DOHH2 (cell line): ENCODE measurements at regions not wholly inside any gene's neighbourhood (a gene's known extent, or its start where the extent isn't known, plus 50 kb on each side); places are given as distances from the start of the nearest gene placed in this dataset.

Source experiments
- H3F3A ChIP-seq: fragments of 200-600 bp; sonication (generic), shearing (Covaris generic); 2 replicates; pipeline ENCODE4 v1.6.0; 2016; ENCODE audit warnings: antibody characterized with exemption, mild to moderate bottlenecking; ENCODE audit not compliant: control insufficient read depth, insufficient read depth
- H3K27ac ChIP-seq: fragments of 200-600 bp; sonication (generic); 2 replicates; pipeline ENCODE4 v1.5.1; 2014; ENCODE audit warnings: low read depth, mild to moderate bottlenecking, low read length, moderate library complexity
- H3K27me3 ChIP-seq: fragments of 200-600 bp; sonication (generic); 2 replicates; pipeline ENCODE4 v1.6.1; 2014; ENCODE audit warnings: mild to moderate bottlenecking, low read length, mixed read lengths; ENCODE audit not compliant: control insufficient read depth
- H3K36me3 ChIP-seq: fragments of 200-600 bp; sonication (generic); 2 replicates; pipeline ENCODE4 v1.6.1; 2014; ENCODE audit warnings: mild to moderate bottlenecking, low read length, moderate library complexity, mixed read lengths; ENCODE audit not compliant: control insufficient read depth
- H3K4me1 ChIP-seq: fragments of 200-600 bp; sonication (generic); 2 replicates; pipeline ENCODE4 v1.6.1; 2014; ENCODE audit warnings: mild to moderate bottlenecking, low read length, mixed read lengths; ENCODE audit not compliant: control insufficient read depth
- H3K4me2 ChIP-seq: fragments of 200-600 bp; sonication (generic); 2 replicates; pipeline ENCODE4 v1.6.0; 2014; ENCODE audit warnings: mild to moderate bottlenecking, low read length, moderate library complexity
- H3K4me3 ChIP-seq: fragments of 200-600 bp; sonication (generic); 2 replicates; pipeline ENCODE4 v1.5.1; 2014; ENCODE audit warnings: mild to moderate bottlenecking, low read length, mixed read lengths
- H3K79me2 ChIP-seq: fragments of 200-600 bp; sonication (generic); 2 replicates; pipeline ENCODE4 v1.6.1; 2014; ENCODE audit warnings: mild to moderate bottlenecking, low read length, mixed read lengths; ENCODE audit not compliant: control insufficient read depth
- H3K9me2 ChIP-seq: fragments of 200-600 bp; sonication (generic); replicated peaks from 2 replicates; pipeline ENCODE4 v1.6.1; 2014; ENCODE audit warnings: mild to moderate bottlenecking, low read length, mixed read lengths; ENCODE audit not compliant: control insufficient read depth
- H3K9me3 ChIP-seq: fragments of 200-600 bp; sonication (generic); 2 replicates; pipeline ENCODE4 v1.6.1; 2014; ENCODE audit warnings: antibody characterized with exemption, low read length, mixed read lengths; ENCODE audit not compliant: control insufficient read depth, insufficient read depth
- H4K20me1 ChIP-seq: fragments of 200-600 bp; sonication (generic); 2 replicates; pipeline ENCODE4 v1.6.0; 2014; ENCODE audit warnings: low read depth, mild to moderate bottlenecking, antibody characterized with exemption, low read length, moderate library complexity; ENCODE audit not compliant: control insufficient read depth, insufficient read depth
- CTCF ChIP-seq: fragments of 200-600 bp; sonication (generic); IDR thresholded peaks from one replicate; pipeline ENCODE4 v1.5.1; 2014; ENCODE audit warnings: antibody characterized with exemption, mild to moderate bottlenecking, low read depth, low read length; ENCODE audit not compliant: poor library complexity, severe bottlenecking
- EZH2phosphoT487 ChIP-seq: fragments of 200-600 bp; sonication (generic); IDR thresholded peaks from 2 replicates; pipeline ENCODE4 v1.6.1; 2017; ENCODE audit warnings: borderline replicate concordance, mild to moderate bottlenecking, antibody characterized with exemption, low read length, moderate library complexity, mixed read lengths

GRCh38 chr12:115049614-115050013 lies 365.6 kb upstream of the TBX3 start:
- Histone ChIP-seq H3K27me3 (no peaks in the 10 kb centered on the region), H3K4me1 (no peaks in the 10 kb centered on the region), H3K9me2 (no peaks in the 10 kb centered on the region), H3K4me3 (no peak overlapping the region), H3K79me2 (no peaks in the 10 kb centered on the region), H3K36me3 (no peaks in the 10 kb centered on the region), H3K9me3 (no peaks in the 10 kb centered on the region), H3K4me2 (no peak overlapping the region), H4K20me1 (no peaks in the 10 kb centered on the region), H3F3A (no peaks in the 10 kb centered on the region), H3K27ac (no peak overlapping the region)
- TF ChIP-seq EZH2phosphoT487 = no peak
- no peak for TF ChIP-seq CTCF

- no peak for TF ChIP-seq EZH2phosphoT487
- no peak for TF ChIP-seq CTCF
- H3K27me3 ChIP-seq = no peaks in the 10 kb centered on the region
- no peaks in the 10 kb centered on the region for H4K20me1 ChIP-seq
- H3K9me2 ChIP-seq = no peaks in the 10 kb centered on the region
- H3K9me3 ChIP-seq = no peaks in the 10 kb centered on the region
- H3K27ac ChIP-seq = no peak overlapping the region
- no peaks in the 10 kb centered on the region for H3K79me2 ChIP-seq
- no peak overlapping the region for H3K4me2 ChIP-seq
- H3K36me3 ChIP-seq = no peaks in the 10 kb centered on the region
- H3K4me1 ChIP-seq = no peaks in the 10 kb centered on the region
- no peak overlapping the region for H3K4me3 ChIP-seq
- H3F3A ChIP-seq = no peaks in the 10 kb centered on the region
These were observed 362.8 kb upstream of the TBX3 start for GRCh38 chr12:115046805-115047204.

- Histone ChIP-seq H3K9me3 (no peaks in the 10 kb centered on the region), H3K79me2 (no peaks in the 10 kb centered on the region), H3K9me2 (no peaks in the 10 kb centered on the region), H3K4me2 (no peak overlapping the region), H3K4me1 (no peaks in the 10 kb centered on the region), H3K4me3 (no peak overlapping the region), H3F3A (no peaks in the 10 kb centered on the region), H4K20me1 (no peaks in the 10 kb centered on the region), H3K27ac (no peak overlapping the region), H3K36me3 (no peaks in the 10 kb centered on the region), H3K27me3 (no peaks in the 10 kb centered on the region)
- TF ChIP-seq CTCF = no peak
- TF ChIP-seq EZH2phosphoT487 = no peak
These were observed 360.1 kb upstream of the TBX3 start for GRCh38 chr12:115044073-115044472.

DNA sequence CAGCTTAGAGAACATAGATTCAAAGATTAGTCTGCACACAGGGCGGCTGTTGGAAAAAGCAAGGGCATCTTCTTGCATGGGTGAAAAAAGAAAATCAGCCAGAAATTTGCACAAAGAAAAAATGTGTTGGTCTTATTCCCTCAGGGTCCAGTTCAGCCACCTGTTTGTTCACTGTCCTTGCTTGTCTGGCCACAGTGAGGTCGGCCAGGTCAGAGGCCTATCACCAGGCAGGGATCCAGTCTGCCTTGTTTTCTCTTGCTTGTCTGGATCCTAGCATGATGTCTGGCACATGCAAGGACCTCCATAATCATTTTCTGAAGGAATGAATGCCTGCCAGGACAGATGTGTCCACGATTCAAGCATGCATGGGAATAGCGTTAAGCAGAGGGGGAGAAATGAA lies 359.1 kb upstream of the TBX3 start:
- Histone ChIP-seq H3K4me2 (no peak overlapping the region), H3K4me1 (no peaks in the 10 kb centered on the region), H3K36me3 (no peaks in the 10 kb centered on the region), H4K20me1 (no peaks in the 10 kb centered on the region), H3K9me2 (no peaks in the 10 kb centered on the region), H3K27me3 (no peaks in the 10 kb centered on the region), H3K79me2 (no peaks in the 10 kb centered on the region), H3F3A (no peaks in the 10 kb centered on the region), H3K27ac (no peak overlapping the region), H3K9me3 (no peaks in the 10 kb centered on the region), H3K4me3 (no peak overlapping the region)
- TF ChIP-seq EZH2phosphoT487 (no peak), CTCF (no peak)
